Coronary artery (tissue), 2 donors: ENCODE measurements at regions not wholly inside any gene's neighbourhood (a gene's known extent, or its start where the extent isn't known, plus 50 kb on each side); places are given as distances from the start of the nearest gene placed in this dataset.

Experiments used
- DNase-seq: peaks from one replicate; pipeline ENCODE4 v3.0.0-alpha.2; 2017; ENCODE audit warnings: low spot score
- H3K27ac ChIP-seq, 2 donors: fragments of 200-600 bp; sonication (generic); one replicate each; pipeline ENCODE4 v1.5.1; 2016 to 2019
- H3K4me3 ChIP-seq: fragments of 200-600 bp; sonication (generic); 2 replicates; pipeline ENCODE4 v1.5.1; 2016; ENCODE audit warnings: mild to moderate bottlenecking, moderate library complexity
- TF ChIP-seq, protein P1 (sequence below): fragments of 200-600 bp; sonication (generic); IDR thresholded peaks from one replicate; pipeline ENCODE4 v1.5.1; 2019; ENCODE audit warnings: antibody characterized with exemption

DNA sequence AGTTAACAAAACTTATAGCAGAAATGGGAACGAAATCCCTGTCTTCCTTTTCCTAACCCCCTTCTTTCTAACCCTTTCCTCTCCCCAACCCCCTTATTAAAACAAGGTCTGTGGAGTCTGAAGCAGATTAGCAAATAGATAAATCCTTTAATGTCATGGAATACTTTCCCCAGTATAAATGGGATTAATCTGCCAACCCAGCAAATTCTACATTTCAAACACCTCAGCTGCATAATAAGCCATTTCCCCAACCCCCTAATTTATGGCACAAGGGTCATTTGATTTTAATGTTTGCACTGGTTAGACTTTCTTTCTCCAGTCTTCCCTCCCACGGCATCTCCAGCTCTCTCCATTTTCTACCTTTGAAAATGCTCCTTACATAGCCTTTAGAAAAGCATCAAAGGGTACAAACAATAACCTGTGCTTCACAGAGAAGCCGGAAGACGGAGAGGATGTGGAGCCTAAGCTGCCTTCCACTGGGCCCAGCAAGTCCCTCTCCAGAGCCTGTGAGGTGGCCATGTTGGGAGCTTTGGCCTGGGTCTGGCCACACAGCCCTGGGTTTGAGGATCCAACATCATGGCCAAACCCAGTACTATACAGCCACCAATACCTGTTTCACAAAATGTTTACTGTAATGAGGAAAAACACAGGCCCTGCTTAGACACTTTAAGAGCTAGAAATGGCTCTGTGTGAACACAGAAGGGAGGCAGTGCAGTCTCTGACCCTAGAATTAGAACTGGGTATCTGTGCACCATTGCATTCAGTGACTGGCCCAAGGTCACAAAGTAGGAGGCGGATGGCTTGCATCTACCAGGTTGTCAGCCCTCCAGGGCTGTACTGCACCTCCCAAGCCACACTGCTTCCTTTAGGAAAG lies 56.9 kb upstream of the SPRY1 start:
- H3K4me3 ChIP-seq = no peak overlapping the region
- peak overlapping the region in 1 of 2 donors; percentile 76 for H3K27ac ChIP-seq
- no peak for DNase-seq
- TF ChIP-seq, protein P1, sequence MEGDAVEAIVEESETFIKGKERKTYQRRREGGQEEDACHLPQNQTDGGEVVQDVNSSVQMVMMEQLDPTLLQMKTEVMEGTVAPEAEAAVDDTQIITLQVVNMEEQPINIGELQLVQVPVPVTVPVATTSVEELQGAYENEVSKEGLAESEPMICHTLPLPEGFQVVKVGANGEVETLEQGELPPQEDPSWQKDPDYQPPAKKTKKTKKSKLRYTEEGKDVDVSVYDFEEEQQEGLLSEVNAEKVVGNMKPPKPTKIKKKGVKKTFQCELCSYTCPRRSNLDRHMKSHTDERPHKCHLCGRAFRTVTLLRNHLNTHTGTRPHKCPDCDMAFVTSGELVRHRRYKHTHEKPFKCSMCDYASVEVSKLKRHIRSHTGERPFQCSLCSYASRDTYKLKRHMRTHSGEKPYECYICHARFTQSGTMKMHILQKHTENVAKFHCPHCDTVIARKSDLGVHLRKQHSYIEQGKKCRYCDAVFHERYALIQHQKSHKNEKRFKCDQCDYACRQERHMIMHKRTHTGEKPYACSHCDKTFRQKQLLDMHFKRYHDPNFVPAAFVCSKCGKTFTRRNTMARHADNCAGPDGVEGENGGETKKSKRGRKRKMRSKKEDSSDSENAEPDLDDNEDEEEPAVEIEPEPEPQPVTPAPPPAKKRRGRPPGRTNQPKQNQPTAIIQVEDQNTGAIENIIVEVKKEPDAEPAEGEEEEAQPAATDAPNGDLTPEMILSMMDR = no peak

DNA sequence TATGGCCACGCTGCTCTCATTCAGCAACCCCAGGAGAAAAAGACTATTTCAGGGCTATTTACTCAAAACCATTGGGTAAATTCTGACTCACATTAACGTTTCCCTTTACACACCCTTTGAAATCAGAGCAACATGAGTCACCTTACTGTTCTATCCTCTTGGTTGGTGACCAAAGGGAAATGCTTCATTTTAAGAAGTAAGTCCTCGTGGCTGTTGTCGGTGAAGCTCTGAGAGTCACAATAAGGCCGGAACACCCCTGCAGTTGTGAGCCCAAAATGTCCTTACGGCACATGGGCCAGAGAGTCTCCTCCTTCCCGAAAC lies 56.3 kb upstream of the SPRY1 start:
- TF ChIP-seq, protein P1 = no peak
- no peak for DNase-seq
- H3K4me3 ChIP-seq = no peak overlapping the region
- H3K27ac ChIP-seq = peak overlapping the region in 1 of 2 donors; percentile 76

DNA sequence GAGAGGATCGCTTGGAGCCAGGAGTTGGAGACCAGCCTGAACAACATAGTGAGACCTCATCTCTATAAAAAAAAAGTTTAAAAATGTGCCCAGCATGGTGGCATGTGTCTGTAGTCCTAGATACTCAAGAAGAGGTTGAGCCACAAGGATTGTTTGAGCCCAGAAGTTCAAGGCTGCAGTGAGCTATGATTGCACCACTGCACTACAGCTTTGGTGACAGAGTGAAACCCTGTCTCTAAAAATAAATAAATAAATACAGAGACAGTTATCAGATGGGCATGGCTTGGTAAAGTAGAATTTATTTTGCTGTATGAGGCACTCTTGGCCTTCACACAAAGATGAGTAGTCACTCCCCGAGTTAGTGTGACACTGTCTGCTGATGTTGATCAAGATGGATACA lies 54.1 kb upstream of the SPRY1 start:
- DNase-seq = no peak
- H3K27ac ChIP-seq = peak overlapping the region in 1 of 2 donors; percentile 50
- TF ChIP-seq, protein P1 = no peak

DNA sequence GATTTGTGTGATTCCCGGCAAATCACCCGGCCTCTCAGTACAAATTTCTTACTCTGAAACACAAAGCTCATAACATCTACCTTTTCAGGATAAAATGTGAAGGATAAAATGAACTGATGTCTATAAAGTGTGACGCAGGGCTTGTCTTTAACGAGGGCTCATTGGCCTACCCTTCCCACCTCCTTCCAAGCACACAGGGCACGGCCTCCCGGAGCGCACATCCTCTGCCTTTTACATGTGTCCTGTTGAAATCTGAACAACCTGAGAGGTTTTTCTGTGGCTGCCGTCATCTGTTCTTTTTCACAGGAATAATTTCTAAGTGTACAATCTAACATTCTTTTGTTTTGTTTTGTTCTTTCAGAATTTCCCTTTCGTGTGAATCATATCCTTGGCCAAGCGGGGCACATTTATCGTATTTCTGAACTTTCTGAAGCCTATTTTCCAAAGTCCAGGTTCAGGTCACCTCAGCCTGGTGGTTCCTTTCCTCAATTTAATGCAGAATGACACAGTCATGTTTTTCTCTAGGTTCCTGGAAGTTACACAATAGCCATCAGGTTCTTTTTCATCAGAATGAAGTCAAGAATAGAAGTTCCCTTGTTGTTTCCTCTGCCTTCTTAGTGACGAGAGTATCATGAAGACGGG lies 53.1 kb upstream of the SPRY1 start:
- Histone ChIP-seq H3K4me3 (no peak overlapping the region), H3K27ac (peak overlapping the region in 1 of 2 donors; percentile 50)
- DNase-seq = no peak
- TF ChIP-seq, protein P1 = no peak

More for the DNA sequence above, 54.1 kb upstream of the SPRY1 start:
- H3K4me3 ChIP-seq = no peak overlapping the region

DNA sequence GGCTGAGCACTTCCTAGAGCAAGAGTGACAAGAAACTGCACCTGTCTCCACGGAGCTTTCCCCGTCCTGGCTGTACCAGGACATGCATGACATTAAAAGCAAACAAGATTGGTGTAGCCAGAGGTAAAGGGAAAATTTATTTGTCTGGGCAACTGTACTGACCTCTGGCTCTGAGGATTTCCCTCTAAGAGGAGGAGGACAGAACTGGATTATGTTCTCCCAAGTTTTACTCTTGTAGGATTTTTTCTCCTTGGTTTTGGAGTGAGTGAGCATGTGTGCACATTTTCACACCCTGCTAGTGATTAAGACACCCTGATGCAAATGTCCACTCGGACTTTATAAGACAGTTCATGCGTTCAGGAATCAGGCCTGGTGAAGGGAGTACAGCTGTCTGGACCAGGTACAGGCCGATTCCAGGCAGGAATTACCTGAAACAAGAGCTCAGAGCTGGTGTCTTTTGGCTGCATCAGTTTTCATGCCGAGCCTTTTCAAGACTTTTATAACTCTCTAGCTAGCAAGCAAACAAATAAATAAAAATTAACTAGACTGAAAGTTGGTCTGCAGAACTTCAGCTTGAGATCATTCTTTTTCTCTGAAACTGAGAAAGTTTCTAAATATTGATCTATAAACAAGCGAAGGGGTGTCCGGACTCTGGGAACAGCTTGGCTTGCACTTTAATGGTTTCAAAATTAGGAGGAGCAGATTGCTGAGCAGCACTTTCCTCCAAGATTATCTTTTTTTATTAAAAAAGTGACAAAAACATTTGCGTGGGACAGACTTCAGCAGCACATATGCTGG lies 51.3 kb upstream of the SPRY1 start:
- no peak for DNase-seq
- Histone ChIP-seq H3K27ac (no peak overlapping the region), H3K4me3 (no peak overlapping the region)
- TF ChIP-seq, protein P1 = no peak

DNA sequence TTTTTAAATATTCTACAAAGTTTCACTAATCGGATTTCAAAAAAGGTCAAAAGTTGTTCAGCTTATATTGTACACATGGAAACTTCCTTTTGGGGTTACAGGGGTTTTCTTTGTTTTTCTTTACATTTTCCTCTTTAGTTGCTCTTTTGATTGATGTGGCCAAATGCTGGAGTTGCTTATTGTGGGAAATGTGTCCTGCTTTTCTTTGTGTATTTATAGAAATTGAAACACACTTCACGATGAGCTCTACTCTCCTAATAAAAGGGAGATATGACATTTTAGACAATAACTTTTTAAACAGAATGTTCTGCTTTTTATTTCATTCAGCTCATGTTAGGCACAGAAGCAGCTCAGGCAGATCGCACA lies 50.7 kb upstream of the SPRY1 start:
- Histone ChIP-seq H3K27ac (no peak overlapping the region), H3K4me3 (no peak overlapping the region)
- TF ChIP-seq, protein P1 = no peak
- DNase-seq = no peak
